HG02571 (cell line): ENCODE measurements at regions not wholly inside any gene's neighbourhood (a gene's known extent, or its start where the extent isn't known, plus 50 kb on each side); places are given as distances from the start of the nearest gene placed in this dataset.

Experiments used
- ATAC-seq: cut with Tn5 transposase; IDR thresholded peaks from one replicate; pipeline ENCODE4 v1.9.1; 2021; ENCODE audit warnings: mild to moderate bottlenecking, moderate library complexity; ENCODE audit not compliant: unreplicated experiment

- no peak for ATAC-seq
Observed at GRCh38 chr3:177553579-177553978, 356.3 kb upstream of the TBL1XR1 start.

DNA sequence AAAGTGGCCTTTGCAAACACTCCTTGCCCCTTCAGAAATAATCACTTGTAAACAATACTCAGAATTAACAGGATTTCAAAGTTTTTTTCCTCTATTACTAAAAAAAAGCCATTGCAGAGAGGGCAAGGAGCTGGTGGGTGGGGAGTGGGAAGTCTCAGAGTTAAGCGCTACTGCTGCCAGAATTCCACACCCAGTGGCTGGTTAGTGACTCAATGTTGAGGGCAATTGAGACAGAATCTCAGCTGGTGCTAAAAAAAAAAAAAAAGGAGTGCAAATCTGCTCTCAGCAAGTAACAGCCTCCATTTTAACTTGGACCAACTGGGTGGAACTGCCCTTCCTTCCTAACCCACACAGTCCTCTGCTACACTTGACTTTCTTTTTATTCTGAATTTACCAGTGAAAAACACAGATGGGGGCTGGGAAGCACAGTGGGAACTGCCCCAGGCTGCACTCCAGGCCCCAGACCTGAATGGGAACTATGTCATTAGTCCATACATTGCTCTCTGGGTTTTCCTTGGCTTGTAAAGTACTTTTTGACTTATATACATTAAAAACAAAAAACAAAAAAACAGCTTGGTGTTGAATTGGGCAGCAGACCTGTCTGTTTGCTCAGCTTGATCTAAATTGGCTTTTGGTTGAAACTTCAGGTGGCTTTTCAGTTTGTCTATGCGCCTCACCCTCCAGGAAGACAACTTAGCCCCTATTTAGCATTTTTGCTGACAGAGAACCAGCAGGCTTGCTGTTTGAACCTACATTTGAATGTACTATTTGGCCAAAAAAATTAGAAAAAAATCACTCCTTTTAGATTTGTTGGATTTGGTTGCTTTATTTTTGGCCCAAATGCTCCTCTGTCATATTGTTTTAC is 357.8 kb upstream of the TBL1XR1 start:
- ATAC-seq: no peak

DNA sequence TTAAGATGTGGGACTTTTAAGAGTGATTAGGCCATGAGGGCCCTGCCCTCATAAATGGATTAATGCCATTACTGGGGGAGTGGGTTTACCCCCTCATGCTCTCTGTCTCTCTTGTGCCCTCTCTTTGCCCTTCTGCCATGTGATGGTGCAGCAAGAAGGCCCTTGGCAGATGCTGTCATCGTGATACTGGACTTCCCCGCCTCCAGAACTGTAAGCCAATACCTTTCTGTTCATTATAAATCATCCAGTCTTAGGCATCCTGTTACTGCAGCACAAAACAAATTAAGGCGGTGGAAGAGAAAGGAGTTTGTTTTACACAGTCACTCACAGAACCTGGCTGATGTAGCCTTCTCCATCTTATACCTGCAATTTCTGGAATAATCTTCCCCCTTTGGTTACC is 360.3 kb upstream of the TBL1XR1 start:
- no peak for ATAC-seq

DNA sequence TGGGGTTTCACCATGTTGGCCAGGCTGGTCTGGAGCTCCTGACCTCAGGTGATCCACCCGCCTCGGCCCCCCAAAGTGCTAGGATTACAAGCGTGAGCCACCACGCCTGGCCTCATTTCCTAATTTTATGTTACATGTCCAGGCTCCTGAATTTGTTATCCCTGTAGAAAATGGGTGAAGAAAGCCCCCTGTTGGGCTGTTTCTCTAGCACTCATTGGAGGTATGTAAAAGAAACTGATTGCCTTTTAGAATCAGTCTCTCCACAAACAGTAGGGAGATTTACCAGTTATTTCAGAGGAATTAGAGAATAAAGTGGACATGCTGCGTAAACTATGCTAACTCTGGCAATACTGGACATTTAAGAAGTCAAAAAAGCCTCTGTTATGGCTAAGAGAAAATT is 364.1 kb upstream of the TBL1XR1 start:
- ATAC-seq: no peak

DNA sequence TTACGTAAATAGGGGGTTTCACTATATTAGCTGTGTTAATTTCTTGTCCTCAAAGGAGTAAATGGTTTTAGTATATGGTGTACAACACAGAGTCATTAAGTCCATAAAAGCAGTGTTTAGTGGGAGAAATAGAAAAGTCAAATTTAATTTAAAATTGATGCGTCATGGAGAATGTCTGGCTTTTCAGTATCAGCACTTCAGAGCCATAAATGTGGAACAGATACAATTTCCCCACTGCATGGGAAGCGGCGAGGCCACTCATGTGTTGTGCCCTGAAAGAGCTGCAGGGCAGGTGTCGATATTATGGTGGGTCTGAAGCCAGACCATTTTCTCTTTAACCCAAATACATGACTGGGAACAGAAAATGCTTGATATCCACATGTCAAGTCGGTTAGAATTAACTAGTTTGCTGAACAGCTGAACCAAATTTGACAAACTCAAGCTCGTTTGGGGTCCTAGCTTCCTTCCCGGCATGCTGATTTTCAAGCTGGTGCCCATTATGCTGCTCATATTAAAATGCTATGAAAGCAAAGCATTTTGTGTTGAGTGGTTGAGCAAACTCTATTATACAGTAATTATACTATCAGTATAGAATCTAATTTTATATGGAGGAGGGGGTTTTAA is 364.6 kb upstream of the TBL1XR1 start:
- no peak for ATAC-seq

GRCh38 chr3:177563243-177563780 is 366.0 kb upstream of the TBL1XR1 start:
- no peak for ATAC-seq

- ATAC-seq: no peak
Observed at GRCh38 chr3:177563792-177564191, 366.5 kb upstream of the TBL1XR1 start.

- ATAC-seq: no peak
Observed at GRCh38 chr3:177565981-177566380, 368.7 kb upstream of the TBL1XR1 start.

DNA sequence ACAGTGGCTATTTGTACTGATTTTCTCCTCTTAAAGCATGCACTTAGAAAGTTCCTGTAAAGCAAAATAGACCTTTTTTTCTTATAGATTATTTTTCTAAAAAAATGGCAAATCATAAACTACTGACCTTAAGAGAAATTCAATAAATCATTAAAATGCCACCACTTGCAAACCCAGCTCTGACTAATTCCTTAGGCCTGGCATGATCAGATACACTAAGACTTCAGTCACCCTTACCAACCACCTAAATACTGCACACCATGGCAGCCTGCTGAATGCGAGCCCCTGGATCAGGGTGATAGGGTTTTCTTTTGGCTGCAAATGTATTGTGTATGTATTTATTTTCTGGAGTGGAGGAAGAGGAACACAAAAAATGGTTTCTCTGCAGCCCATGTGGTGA is 370.6 kb upstream of the TBL1XR1 start:
- ATAC-seq: no peak

GRCh38 chr3:177569193-177569592 is 371.9 kb upstream of the TBL1XR1 start:
- no peak for ATAC-seq

DNA sequence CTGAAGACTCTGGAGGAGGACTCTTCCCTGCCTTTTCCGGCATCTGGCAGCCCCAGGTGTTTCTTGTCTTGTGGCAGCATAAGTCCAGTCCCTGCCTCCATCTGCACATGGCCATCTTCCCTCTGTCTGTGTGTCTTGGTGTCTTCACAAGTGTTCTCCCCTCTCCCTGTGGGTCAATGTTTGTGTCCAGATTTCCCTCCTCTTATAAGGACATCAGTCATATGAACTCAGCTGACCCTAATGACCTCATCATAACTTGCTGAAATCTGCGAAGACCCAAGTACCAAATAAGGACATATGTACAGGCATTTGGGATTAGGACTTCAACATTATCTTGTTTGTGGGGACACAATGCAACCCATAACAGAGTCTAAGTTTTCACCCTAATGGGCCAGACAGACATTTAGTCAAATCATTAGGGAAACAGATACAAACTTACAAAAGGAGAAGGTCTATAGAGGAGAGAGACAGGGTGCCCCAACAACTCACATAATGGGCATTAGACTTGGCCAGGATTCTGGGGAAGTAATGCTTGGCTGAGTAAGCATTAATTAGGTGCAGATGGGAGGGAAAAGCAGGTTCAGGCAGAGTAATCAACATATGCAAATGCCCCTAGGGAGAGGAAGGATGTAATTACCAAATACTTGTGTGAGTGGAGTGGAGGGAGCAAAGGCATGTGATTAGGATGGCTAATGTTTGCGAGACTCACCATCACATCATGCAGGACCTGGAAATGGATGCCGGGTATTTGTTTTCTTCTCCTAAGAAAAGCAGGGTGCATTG is 372.8 kb upstream of the TBL1XR1 start:
- ATAC-seq: no peak

DNA sequence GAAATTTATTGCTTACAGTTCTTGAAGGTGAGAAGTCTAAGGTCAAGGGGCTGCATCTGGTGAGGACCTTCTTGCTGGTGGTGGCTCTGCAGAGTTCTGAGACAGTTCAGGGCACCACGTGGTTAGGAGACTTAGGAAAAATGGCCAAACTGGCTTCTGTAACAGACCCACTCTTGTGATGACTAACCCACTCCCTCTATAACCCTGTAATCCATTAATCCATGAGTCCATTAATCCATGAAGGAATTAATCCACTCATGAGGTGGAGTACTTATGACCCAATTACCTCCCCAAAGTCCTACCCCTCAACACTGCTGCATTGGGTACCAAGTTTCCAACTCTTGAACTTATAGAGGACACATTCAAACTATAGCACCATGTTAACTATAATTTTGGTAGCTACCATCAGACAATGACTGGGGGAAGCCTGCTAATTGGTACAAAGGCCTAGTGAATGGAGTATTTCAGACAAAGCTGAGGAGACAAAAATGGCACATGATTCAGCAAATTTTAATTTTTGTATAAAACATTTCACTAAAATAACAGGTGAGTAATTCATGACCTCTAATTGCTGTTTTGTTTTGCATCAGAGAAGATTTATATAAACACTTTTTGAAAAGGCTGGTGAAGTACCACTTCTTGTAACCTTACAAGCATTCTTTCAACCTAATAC is 374.1 kb upstream of the TBL1XR1 start:
- no peak for ATAC-seq

GRCh38 chr3:177571944-177572315 is 374.6 kb upstream of the TBL1XR1 start:
- ATAC-seq: no peak

GRCh38 chr3:177574222-177574856 is 377.1 kb upstream of the TBL1XR1 start:
- no peak for ATAC-seq

DNA sequence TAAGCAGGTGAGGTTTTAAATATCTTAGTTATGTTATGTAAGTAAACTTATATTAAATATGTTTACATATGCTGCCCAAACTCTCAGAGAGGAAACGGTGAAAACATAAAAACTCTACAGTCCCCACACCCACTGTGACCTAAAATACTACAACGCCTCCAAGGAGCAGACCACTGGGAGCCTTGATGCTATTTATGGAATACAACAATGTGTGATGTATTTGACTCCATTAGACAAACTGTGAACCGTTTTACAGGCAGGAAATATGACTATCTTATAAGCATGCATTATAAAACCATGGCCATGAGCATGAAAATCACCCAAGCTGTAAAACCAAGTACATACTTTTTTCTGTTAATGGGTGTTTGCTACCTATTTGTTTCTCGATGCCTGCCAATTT is 379.5 kb upstream of the TBL1XR1 start:
- ATAC-seq: no peak

- no peak for ATAC-seq
Observed at GRCh38 chr3:177578488-177578887, 381.2 kb upstream of the TBL1XR1 start.

- no peak for ATAC-seq
Observed at GRCh38 chr3:177579419-177579818, 382.1 kb upstream of the TBL1XR1 start.

- no peak for ATAC-seq
Observed at GRCh38 chr3:177580437-177580836, 383.2 kb upstream of the TBL1XR1 start.

- no peak for ATAC-seq
Observed at GRCh38 chr3:177585271-177585670, 388.0 kb upstream of the TBL1XR1 start.

GRCh38 chr3:177589041-177589650 is 391.9 kb upstream of the TBL1XR1 start:
- ATAC-seq: no peak
